ENCODE measurements at regions not wholly inside any gene's neighbourhood (a gene's known extent, or its start where the extent isn't known, plus 50 kb on each side); places are given as distances from the start of the nearest gene placed in this dataset.

DNA sequence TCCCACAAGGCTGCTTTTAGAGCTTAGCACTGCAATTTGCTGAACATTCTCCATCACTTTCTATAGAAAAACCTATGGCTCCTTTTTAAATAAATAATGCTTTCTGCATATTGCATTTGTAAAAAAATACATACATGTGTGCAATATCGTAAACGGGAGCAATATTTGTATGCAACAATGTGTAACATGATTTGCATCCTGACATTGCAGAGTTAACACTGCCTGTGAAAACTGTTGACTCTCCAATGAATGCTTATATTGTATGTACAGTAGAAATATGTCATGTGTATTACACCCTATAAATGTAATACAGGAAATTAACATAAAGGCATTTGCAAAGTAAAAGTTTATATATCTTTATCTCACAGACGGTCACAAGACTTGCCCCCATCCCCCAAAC, 135.0 kb upstream of the PIEZO2 start:
- Histone ChIP-seq H3K4me2 (ENCODE audit: low read length) (no peak overlapping the region), H3K27me3 (ENCODE audit: insufficient read depth, low read length) (no peaks in the 10 kb centered on the region), H3K36me3 (ENCODE audit: insufficient read depth, low read length) (no peaks in the 10 kb centered on the region), H3F3A (ENCODE audit: insufficient read depth, low read length) (no peaks in the 10 kb centered on the region), H3K9me3 (ENCODE audit: low read length) (no peaks in the 10 kb centered on the region), H4K20me1 (ENCODE audit: insufficient read depth, low read length) (no peaks in the 10 kb centered on the region; the same call in 1 of the 2 replicates), H3K9me2 (ENCODE audit: low read depth, low read length) (no peaks in the 10 kb centered on the region), H3K27ac (ENCODE audit: low read depth, low read length, poor library complexity, severe bottlenecking) (no peak overlapping the region), H2AFZ (ENCODE audit: low read length) (no peak overlapping the region), H3K79me2 (ENCODE audit: insufficient read depth, low read length) (no peaks in the 10 kb centered on the region), H3K9ac (ENCODE audit: low read length) (no peak overlapping the region), H3K4me1 (ENCODE audit: insufficient read depth, low read length, severe bottlenecking) (no peaks in the 10 kb centered on the region), H3K4me3 (ENCODE audit: low read depth, low read length, poor library complexity, severe bottlenecking) (no peak overlapping the region)
- TF ChIP-seq CTCF (IDR thresholded peaks at IDR 0.05; ENCODE audit: low read length) (no peak), EZH2 (IDR thresholded peaks at IDR 0.05; ENCODE audit: borderline replicate concordance, low read length) (no peak)

DNA sequence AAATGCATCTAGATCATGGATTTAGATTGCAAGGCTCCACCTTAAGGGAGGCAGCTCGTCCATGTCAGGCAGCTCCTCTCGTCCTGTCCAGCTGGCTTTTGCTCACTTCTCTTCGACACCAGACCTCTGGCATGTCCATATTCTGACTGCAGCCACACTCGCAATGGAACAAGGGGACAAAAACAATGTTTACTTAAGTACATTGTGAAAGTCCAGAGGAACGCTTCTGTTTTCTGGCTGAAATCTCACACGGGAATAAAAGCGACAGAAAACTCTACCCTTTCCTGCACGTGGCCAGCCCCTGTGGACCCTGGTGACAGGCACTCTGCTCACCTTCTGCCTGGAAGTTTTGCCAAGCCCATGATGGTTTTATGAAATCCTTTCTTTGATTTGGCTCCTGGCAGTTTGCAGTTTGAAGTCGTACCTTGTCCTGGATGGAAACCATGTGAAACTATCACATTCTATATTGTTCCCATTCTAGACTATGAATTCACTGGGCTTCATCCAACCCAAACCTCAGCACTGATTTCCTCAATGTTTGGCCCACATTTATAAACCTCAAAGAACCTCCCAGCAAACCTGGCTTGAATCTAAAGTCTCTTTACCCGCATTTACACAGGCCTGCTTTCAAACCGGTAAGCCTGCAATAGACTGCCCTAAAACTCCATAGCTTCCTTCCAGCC, 134.3 kb upstream of the PIEZO2 start:
- H3K4me1 ChIP-seq (ENCODE audit: insufficient read depth, low read length, severe bottlenecking), result no peaks in the 10 kb centered on the region
- no peaks in the 10 kb centered on the region for H3K9me3 ChIP-seq (ENCODE audit: low read length)
- no peaks in the 10 kb centered on the region for H3K27me3 ChIP-seq (ENCODE audit: insufficient read depth, low read length)
- no peak overlapping the region for H3K27ac ChIP-seq (ENCODE audit: low read depth, low read length, poor library complexity, severe bottlenecking)
- H3K4me2 ChIP-seq (ENCODE audit: low read length), result no peak overlapping the region
- no peaks in the 10 kb centered on the region; the same call in 1 of the 2 replicates for H4K20me1 ChIP-seq (ENCODE audit: insufficient read depth, low read length)
- no peaks in the 10 kb centered on the region for H3K79me2 ChIP-seq (ENCODE audit: insufficient read depth, low read length)
- H3K36me3 ChIP-seq (ENCODE audit: insufficient read depth, low read length), result no peaks in the 10 kb centered on the region
- H3F3A ChIP-seq (ENCODE audit: insufficient read depth, low read length), result no peaks in the 10 kb centered on the region
- no peak overlapping the region for H3K4me3 ChIP-seq (ENCODE audit: low read depth, low read length, poor library complexity, severe bottlenecking)
- no peak overlapping the region for H2AFZ ChIP-seq (ENCODE audit: low read length)
- H3K9me2 ChIP-seq (ENCODE audit: low read depth, low read length), result no peaks in the 10 kb centered on the region
- TF ChIP-seq EZH2 (IDR thresholded peaks at IDR 0.05; ENCODE audit: borderline replicate concordance, low read length) (no peak), CTCF (IDR thresholded peaks at IDR 0.05; ENCODE audit: low read length) (no peak)
- no peak overlapping the region for H3K9ac ChIP-seq (ENCODE audit: low read length)

DNA sequence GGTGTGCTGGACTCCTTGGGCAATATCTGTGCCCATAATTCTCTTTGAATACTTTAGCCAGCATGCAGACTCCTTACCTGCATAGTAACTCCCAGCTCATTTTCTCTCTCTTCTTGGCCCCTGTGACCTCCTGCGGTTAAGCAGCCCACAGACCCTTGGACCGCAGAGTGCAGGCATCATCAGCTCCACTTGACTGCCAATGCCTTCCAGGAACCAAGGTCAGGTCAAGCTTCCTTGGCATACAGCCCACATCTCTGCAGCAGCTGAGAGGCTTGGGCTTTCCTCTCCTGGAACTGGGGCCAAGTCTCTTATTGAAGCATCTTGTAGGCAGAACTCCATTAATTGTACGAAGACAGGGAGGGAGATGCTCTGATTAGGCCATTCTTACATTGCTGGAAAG, 130.1 kb upstream of the PIEZO2 start:
- Histone ChIP-seq H3K9me2 (ENCODE audit: low read depth, low read length) (no peaks in the 10 kb centered on the region), H3K4me2 (ENCODE audit: low read length) (no peak overlapping the region), H3K79me2 (ENCODE audit: insufficient read depth, low read length) (no peaks in the 10 kb centered on the region), H4K20me1 (ENCODE audit: insufficient read depth, low read length) (no peaks in the 10 kb centered on the region), H3F3A (ENCODE audit: insufficient read depth, low read length) (no peaks in the 10 kb centered on the region), H2AFZ (ENCODE audit: low read length) (no peak overlapping the region), H3K9ac (ENCODE audit: low read length) (no peak overlapping the region), H3K4me3 (ENCODE audit: low read depth, low read length, poor library complexity, severe bottlenecking) (no peak overlapping the region), H3K36me3 (ENCODE audit: insufficient read depth, low read length) (no peaks in the 10 kb centered on the region), H3K27ac (ENCODE audit: low read depth, low read length, poor library complexity, severe bottlenecking) (no peak overlapping the region), H3K27me3 (ENCODE audit: insufficient read depth, low read length) (0 out of 2 replicates have a peak, but pooled peaks cover 3% of the 10 kb centered on the region), H3K9me3 (ENCODE audit: low read length) (no peaks in the 10 kb centered on the region), H3K4me1 (ENCODE audit: insufficient read depth, low read length, severe bottlenecking) (no peaks in the 10 kb centered on the region)
- TF ChIP-seq EZH2 (IDR thresholded peaks at IDR 0.05; ENCODE audit: borderline replicate concordance, low read length), result no peak
- TF ChIP-seq CTCF (IDR thresholded peaks at IDR 0.05; ENCODE audit: low read length), result no peak
